Endodermal cell (in vitro differentiated cells): ENCODE measurements at regions not wholly inside any gene's neighbourhood (a gene's known extent, or its start where the extent isn't known, plus 50 kb on each side); places are given as distances from the start of the nearest gene placed in this dataset.

Experiments
- DNase-seq: peaks from one replicate; pipeline ENCODE4 v3.0.0-alpha.2; 2017
- H3K27ac ChIP-seq: 2 replicates; pipeline ENCODE4 v1.5.1; 2013; ENCODE audit warnings: mild to moderate bottlenecking, low read depth, low read length, moderate library complexity
- H3K27me3 ChIP-seq: 2 replicates; pipeline ENCODE4 v1.6.1; 2013; ENCODE audit warnings: mild to moderate bottlenecking, low read length, moderate library complexity; ENCODE audit not compliant: insufficient read depth, control insufficient read depth, poor library complexity, severe bottlenecking
- H3K36me3 ChIP-seq: 2 replicates; pipeline ENCODE4 v1.7.0; 2013; ENCODE audit warnings: mild to moderate bottlenecking, low read length, moderate library complexity; ENCODE audit not compliant: control insufficient read depth, insufficient read depth
- H3K4me1 ChIP-seq: one replicate; pipeline ENCODE4 v1.7.0; 2013; ENCODE audit warnings: low read length; ENCODE audit not compliant: control insufficient read depth, insufficient read depth
- H3K4me3 ChIP-seq: 2 replicates; pipeline ENCODE4 v1.5.1; 2013; ENCODE audit warnings: mild to moderate bottlenecking, low read length, moderate library complexity
- H3K9ac ChIP-seq: 2 replicates; pipeline ENCODE4 v1.6.1; 2013; ENCODE audit warnings: mild to moderate bottlenecking, low read length, moderate library complexity; ENCODE audit not compliant: poor library complexity, severe bottlenecking; ENCODE audit errors: extremely low read depth
- H3K9me3 ChIP-seq: 2 replicates; pipeline ENCODE4 v1.6.1; 2013; ENCODE audit warnings: mild to moderate bottlenecking, low read length, moderate library complexity; ENCODE audit not compliant: control insufficient read depth
- H3K27ac Mint-ChIP-seq: 2 replicates; pipeline ENCODE4 v1.8.0; 2020; ENCODE audit warnings: mixed read lengths
- H3K27me3 Mint-ChIP-seq: 2 replicates; pipeline ENCODE4 v1.8.0; 2021; ENCODE audit warnings: mild to moderate bottlenecking, mixed read lengths; ENCODE audit not compliant: insufficient read depth
- H3K36me3 Mint-ChIP-seq: 2 replicates; pipeline ENCODE4 v1.8.0; 2020; ENCODE audit warnings: low read depth, mixed read lengths
- H3K4me1 Mint-ChIP-seq: 2 replicates; pipeline ENCODE4 v1.8.0; 2020; ENCODE audit warnings: mixed read lengths
- H3K4me3 Mint-ChIP-seq: 2 replicates; pipeline ENCODE4 v1.8.0; 2020; ENCODE audit warnings: mild to moderate bottlenecking, moderate library complexity, mixed read lengths
- H3K9me3 Mint-ChIP-seq: 2 replicates; pipeline ENCODE4 v1.8.0; 2020; ENCODE audit warnings: mild to moderate bottlenecking, mixed read lengths
- WGBS, 2 experiments: methylation state at CpG; one replicate each; pipeline versions ENCODE4 v1.1.5 to v1.1.7; 2013; ENCODE audit warnings: missing lambda C conversion rate in 2 of 2, mixed read lengths in 1 of 2; ENCODE audit not compliant: insufficient coverage in 1 of 2, insufficient read length in 1 of 2; 5-methylcytosine and 5-hydroxymethylcytosine counted together
- TF ChIP-seq, protein P1 (sequence below): fragments of 200-600 bp; sonication (generic); conservative IDR thresholded peaks from 2 replicates; pipeline ENCODE4 v1.5.0; 2021; ENCODE audit warnings: antibody characterized with exemption, mild to moderate bottlenecking

DNA sequence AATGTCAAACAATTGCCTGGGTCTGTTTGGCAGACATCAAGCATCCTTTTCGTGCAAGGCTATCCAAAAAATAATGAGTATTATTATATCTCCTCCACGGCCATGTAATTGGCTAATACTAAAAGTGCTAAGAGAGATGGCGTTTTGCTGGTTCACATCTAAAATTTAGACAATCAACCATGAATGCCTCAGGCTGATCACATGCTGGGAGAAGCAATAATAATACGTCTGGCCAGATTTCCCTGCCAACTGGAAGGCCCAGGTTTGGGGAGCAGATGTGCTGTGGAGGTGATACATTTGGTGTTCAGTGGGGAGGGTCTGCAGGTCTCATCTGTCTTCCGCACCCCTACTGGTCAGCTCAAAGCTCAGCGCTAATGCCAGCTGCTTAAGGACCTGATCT is 60.3 kb upstream of the CREB1 start:
- Mint-ChIP-seq H3K4me3 (no peak overlapping the region), H3K27me3 (no peaks in the 10 kb centered on the region), H3K27ac (no peak overlapping the region), H3K4me1 (peaks cover 49% of the 10 kb centered on the region), H3K36me3 (no peaks in the 10 kb centered on the region), H3K9me3 (no peaks in the 10 kb centered on the region)
- H3K27me3 ChIP-seq, result no peaks in the 10 kb centered on the region
- no peaks in the 10 kb centered on the region for H3K9me3 ChIP-seq
- H3K27ac ChIP-seq, result peak overlapping the region; percentile 28
- H3K36me3 ChIP-seq, result no peaks in the 10 kb centered on the region
- no peak for DNase-seq
- WGBS, 2 experiments, result 88 to 92% methylated on average over 6 of the region's 6 CpGs
- H3K9ac ChIP-seq, result no peak overlapping the region
- peaks cover 9% of the 10 kb centered on the region for H3K4me1 ChIP-seq
- TF ChIP-seq, protein P1, sequence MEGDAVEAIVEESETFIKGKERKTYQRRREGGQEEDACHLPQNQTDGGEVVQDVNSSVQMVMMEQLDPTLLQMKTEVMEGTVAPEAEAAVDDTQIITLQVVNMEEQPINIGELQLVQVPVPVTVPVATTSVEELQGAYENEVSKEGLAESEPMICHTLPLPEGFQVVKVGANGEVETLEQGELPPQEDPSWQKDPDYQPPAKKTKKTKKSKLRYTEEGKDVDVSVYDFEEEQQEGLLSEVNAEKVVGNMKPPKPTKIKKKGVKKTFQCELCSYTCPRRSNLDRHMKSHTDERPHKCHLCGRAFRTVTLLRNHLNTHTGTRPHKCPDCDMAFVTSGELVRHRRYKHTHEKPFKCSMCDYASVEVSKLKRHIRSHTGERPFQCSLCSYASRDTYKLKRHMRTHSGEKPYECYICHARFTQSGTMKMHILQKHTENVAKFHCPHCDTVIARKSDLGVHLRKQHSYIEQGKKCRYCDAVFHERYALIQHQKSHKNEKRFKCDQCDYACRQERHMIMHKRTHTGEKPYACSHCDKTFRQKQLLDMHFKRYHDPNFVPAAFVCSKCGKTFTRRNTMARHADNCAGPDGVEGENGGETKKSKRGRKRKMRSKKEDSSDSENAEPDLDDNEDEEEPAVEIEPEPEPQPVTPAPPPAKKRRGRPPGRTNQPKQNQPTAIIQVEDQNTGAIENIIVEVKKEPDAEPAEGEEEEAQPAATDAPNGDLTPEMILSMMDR, result no peak
- H3K4me3 ChIP-seq, result no peak overlapping the region

DNA sequence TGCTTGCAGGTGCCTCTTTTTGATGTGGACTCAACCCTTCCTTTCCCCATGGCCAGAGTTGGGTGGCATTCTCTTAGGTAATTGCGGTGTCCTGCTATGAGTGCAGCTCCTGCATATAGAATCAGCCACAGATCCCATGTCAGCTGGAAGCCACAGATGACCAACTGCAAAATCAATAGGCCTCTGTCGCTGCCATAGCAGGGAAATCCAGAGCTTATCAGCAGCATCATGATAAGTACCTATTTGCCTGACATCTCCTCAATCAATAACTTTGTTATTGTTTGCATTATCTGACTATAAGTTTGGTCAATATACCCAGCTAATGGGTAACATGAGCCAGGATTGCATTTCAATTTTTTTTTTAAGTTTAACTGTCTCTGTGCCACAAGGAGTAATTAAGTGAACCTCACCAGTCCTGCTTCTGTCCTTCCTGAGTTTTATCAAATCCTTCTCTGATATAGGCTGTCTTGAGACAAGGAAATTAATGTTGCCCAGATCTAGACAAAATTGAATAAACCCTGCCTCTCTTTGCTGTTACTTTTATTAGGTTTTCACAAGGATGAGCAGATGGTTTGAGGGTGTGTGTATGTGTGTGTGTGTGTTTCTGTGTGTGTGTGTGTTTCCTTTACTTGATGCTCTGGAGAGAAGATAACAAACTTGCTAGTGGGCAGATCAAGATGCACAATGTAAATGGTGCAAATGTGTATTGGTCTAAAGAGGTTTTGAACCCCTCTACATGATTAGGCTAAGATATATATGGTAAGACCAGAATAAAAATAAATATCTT is 59.6 kb upstream of the CREB1 start:
- no peak overlapping the region for H3K4me3 Mint-ChIP-seq

DNA sequence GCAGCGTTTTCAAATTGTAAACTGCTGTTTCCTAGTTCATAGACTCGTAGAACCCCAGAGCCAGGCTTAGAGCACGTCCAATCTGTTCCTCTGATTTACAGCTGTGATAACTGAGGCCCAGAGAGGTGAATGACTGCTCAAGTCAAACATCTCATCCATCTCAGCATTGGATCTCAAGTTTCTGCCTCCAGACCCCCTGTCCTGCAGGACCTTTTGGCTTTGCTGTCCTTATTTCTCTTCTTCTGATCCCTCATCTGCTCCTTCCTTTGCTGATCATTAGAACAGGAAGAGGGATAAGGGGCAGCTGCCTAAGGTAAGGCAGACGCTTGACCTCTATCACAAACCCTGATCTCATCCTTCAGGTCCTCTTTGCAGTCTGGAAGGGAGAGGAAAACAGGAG is 58.5 kb upstream of the CREB1 start:
- H3K9me3 Mint-ChIP-seq, result no peaks in the 10 kb centered on the region
- no peak for DNase-seq
- peaks cover 53% of the 10 kb centered on the region for H3K4me1 Mint-ChIP-seq
- H3K4me3 ChIP-seq, result no peak overlapping the region
- H3K27ac ChIP-seq, result no peak overlapping the region
- H3K9ac ChIP-seq, result no peak overlapping the region
- no peaks in the 10 kb centered on the region for H3K27me3 ChIP-seq
- H3K27ac Mint-ChIP-seq, result no peak overlapping the region
- H3K4me1 ChIP-seq, result peaks cover 9% of the 10 kb centered on the region
- no peaks in the 10 kb centered on the region for H3K36me3 ChIP-seq
- no peaks in the 10 kb centered on the region for H3K9me3 ChIP-seq
- TF ChIP-seq, protein P1, result no peak
- H3K36me3 Mint-ChIP-seq, result no peaks in the 10 kb centered on the region
- 83 to 100% methylated on average over 2 to 4 of the region's 4 CpGs for WGBS, 2 experiments
- H3K27me3 Mint-ChIP-seq, result no peaks in the 10 kb centered on the region
- H3K4me3 Mint-ChIP-seq, result no peak overlapping the region

More for the DNA sequence above, 59.6 kb upstream of the CREB1 start:
- Mint-ChIP-seq H3K36me3 (no peaks in the 10 kb centered on the region), H3K4me1 (peaks cover 52% of the 10 kb centered on the region), H3K27ac (no peak overlapping the region), H3K9me3 (no peaks in the 10 kb centered on the region), H3K27me3 (no peaks in the 10 kb centered on the region)
- Histone ChIP-seq H3K4me1 (peaks cover 9% of the 10 kb centered on the region), H3K9me3 (no peaks in the 10 kb centered on the region), H3K36me3 (no peaks in the 10 kb centered on the region), H3K4me3 (no peak overlapping the region), H3K27me3 (no peaks in the 10 kb centered on the region), H3K27ac (peak overlapping the region; percentile 28), H3K9ac (no peak overlapping the region)
- TF ChIP-seq, protein P1, result no peak
- 83 to 86% methylated on average over 2 of the region's 2 CpGs for WGBS, 2 experiments
- no peak for DNase-seq
